ENCODE measurements at regions not wholly inside any gene's neighbourhood (a gene's known extent, or its start where the extent isn't known, plus 50 kb on each side); places are given as distances from the start of the nearest gene placed in this dataset.
"Not testable (repeated sequence)": the region's sequence is repeated elsewhere in the genome, so short reads cannot be mapped to it uniquely, and the experiment has no call there.

- no peak for DNase-seq
Measured at GRCh38 chr1:60949154-60949825, 133.1 kb upstream of the NFIA start.

DNA sequence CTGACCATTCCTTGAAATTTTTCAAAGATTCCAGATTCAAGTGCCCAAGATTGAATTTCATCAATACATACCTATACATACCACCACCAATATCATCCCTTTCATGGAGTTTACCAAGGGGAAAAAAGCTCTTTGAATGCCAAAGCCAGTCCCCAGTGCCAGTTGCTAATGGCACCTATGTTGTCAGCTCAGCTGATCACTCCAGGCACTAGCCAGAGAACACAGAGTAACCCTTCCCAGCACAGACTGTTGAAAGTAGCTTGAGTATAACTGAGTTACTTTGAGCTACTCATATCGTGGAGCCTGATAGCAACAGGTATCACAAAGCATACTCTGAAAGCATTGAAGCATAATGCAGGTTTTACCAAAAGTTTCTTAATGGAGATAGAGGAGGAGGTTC is 133.9 kb upstream of the NFIA start:
- DNase-seq = no peak

DNA sequence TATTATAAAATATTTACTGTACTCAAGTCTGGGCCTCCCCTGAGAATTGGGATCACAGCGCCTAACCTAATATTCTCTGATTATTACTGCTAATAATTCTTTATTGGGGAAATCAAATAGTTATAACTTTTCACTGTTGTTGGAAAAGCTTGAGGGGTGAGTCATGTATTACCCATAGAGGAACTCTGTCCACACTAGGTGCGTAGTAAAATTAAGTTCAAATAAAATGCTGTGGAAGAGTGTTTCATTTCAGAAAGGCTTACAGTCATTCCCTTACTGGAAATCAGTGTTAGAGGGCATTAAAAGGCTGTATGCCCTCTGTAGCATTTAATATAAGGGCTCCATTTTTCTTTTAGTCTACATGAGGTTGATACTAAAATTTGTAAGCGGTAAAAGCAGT is 135.0 kb upstream of the NFIA start:
- DNase-seq = no peak

- DNase-seq = no peak
Measured at GRCh38 chr1:60942896-60943638, 139.3 kb upstream of the NFIA start.

DNA sequence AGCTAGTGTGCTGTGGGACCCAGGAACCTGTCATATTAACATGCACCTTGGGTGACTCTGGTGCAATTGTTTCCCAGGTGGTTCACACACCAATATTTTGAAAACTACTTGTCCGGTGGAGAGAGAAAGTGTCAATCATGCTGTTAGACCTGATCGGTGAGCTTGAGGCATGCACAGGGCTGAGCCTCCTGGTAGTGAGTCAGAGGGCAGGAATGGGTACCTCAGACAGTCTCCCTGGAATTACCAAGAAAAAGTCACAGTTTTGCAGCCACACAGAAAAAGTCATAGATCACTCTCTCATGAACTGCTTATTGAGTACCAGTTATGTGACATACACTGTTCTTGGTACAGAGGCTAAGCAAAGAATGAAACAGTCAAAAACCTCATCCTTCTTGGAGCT is 140.1 kb upstream of the NFIA start:
- no peak for DNase-seq

DNA sequence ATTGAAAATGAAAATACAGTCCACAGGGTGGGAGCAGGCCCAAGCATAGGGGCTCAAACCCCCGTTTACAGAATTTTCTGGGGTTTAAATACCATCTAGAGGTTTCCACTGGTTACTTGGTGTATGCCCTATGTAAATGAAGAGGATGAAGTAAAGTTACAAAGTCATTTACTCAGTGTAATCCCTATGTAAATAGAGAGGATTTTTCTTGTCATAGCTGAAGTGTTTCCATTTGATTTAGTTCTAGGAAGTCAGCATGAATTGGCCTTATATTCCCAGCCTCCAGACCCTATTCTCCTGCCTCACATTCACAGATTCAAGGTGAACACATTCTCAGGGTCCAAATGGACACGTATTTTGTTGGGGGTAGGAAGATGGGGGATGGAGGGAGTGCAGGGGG is 141.7 kb upstream of the NFIA start:
- not testable (repeated sequence) for DNase-seq

DNA sequence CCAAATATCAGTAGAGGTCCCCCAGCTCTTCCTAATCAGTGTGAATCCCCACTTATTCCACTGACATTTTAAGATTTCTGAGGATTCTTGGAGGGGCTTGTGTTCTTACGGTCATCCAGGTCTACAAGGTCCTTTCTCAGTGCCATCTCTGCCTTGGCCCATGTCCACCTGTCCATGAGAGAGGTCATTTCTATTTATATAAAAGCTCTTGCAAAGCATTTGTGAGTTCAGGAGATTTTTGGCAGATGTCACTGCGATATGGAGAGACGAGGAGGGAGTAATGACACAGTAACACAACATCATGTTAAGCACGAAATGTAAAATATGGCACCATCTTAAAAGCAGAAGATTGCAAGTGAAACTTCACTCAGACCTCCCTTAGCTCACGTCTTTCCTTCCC is 144.6 kb upstream of the NFIA start:
- DNase-seq = no peak

DNA sequence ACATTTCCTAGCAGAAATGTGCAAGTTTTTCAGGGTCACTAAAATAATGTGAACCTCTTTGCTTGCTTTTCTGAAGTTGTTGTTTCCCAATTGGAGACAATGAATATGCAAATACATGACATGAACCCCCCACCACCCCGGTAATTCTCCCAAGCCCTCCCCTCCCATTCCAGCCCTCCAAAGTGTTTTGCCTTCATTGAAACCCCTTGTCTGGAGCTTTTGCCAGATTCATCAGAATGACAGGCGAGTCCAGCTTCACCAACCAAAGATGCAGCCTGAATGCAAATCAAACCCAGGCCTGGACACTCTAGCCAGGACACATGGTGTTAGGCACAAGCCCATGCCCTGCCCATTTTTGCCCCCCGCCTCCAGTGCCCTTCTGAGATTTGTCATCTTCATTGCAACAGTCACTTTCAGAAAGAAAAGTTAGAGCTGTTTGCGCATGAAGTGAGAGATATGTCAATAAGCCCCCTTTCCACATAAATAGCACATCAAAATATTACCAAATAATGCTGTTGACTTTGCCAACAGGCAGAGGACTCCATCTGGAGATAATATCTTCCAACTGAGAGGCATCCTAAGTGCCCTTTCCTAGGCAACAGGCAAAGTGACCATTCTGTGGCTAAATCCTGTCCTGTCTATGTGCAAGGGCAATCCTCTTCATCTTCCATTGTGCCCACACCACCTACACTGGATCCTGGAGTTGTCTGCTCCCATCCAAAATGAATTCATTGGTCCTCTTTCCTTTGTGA is 145.6 kb upstream of the NFIA start:
- DNase-seq = no peak

GRCh38 chr1:60936163-60936562 is 146.2 kb upstream of the NFIA start:
- DNase-seq = no peak

GRCh38 chr1:60935599-60936110 is 146.7 kb upstream of the NFIA start:
- no peak for DNase-seq

GRCh38 chr1:60930130-60930529 is 152.2 kb upstream of the NFIA start:
- DNase-seq = no peak

GRCh38 chr1:60924964-60925798 is 157.2 kb upstream of the NFIA start:
- no peak for DNase-seq

GRCh38 chr1:60924165-60924564 is 158.2 kb upstream of the NFIA start:
- DNase-seq = no peak

DNA sequence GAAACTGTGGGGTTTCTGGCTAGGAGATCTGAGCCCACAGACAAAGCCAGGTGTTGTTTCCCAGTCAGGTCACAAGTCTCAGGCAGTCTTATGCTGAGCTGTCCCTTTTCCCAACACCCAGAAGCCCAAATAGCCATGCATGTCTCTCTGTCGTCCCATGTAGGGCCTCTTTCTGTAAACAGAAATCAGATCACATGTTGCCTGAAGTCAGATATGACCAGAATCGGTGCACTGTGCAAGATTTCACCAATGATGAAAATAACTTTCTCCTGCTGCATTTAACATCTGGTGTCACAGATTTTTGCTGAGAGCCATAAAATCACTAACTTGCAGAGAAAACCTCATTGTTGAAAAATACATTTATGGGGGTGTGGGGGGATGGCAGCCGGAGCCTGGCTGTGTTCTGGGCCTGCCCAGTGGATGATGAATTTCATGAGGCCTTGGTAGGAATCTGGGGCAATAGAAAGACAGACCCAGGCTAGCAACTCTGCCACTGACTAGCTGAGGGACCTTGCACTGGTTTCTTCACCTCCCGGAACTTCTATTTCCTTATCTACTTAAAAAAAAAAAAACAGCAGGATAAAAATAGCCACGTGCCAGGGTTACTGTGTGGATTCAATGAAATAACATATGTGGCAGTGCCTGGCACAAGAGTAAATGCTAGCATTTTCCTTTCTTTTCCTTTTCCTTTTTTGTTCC is 158.8 kb upstream of the NFIA start:
- DNase-seq = no peak

- peak in 1 of 2 donors; percentile 9 for DNase-seq
Measured at GRCh38 chr1:60922304-60922703, 160.1 kb upstream of the NFIA start.

GRCh38 chr1:60921175-60921574 is 161.2 kb upstream of the NFIA start:
- DNase-seq = no peak

GRCh38 chr1:60920561-60920960 is 161.8 kb upstream of the NFIA start:
- DNase-seq = no peak

DNA sequence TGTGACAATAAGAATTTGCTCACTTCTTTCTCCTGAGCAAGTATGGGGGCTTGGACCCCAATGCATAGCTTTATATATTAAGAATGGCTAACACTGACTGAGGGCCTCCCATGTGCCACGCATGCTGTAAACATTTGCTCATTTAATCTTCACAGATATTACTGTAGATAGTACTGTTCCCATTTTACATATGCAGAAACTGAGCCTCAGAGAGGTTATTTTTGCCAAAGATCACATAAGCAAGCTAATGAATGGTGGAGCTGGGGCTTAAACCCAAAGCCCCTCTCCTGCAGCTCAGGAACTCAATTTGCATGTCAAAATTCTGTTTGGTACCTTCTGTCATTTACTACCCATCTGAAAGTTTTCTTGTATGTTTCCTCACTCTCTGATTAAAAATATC is 163.5 kb upstream of the NFIA start:
- DNase-seq = no peak

GRCh38 chr1:60916906-60917305 is 165.5 kb upstream of the NFIA start:
- DNase-seq = no peak

DNA sequence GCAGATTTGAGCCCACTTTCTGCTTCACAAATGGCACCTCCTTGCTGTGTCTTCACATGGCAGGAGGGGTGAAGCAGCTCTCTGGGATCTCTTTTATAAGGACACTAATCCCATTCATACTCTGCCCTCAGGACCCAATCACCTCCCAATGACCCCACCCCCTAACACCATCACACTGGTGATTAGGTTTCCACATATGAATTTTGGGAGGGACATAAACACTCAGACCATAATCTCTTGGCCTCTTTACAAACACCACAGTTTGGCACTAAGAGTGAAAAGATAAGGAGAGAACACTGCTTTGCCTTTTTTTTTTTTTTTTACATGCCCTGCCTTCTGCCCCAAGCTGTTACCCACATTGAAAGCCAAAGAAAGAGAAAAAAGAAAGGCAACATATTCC is 166.2 kb upstream of the NFIA start:
- DNase-seq = no peak

DNA sequence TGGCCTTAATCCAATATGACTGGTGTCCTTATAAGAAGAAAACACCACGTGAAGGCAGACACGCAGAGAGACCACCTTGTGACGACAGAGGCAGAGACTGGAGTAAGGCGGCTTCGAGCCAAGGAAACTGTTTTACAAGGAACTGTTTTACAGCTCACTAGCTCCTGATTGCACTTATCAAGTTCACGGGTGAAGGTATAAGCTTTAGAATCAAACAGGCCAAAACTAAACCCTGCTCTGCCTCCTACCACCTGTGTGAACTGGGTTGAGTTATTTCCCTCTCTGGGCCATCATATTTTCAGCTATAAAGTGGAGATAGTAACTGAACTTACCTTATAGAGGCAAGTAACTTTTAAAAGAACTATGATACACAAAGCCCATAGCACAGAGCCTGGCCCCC is 166.9 kb upstream of the NFIA start:
- DNase-seq = no peak

GRCh38 chr1:60914982-60915381 is 167.4 kb upstream of the NFIA start:
- DNase-seq = no peak
